Limb (tissue), 2 donors: ENCODE measurements at regions not wholly inside any gene's neighbourhood (a gene's known extent, or its start where the extent isn't known, plus 50 kb on each side); places are given as distances from the start of the nearest gene placed in this dataset.
"Not testable (repeated sequence)": the region's sequence is repeated elsewhere in the genome, so short reads cannot be mapped to it uniquely, and the experiment has no call there.

Experiments
- DNase-seq, 2 donors: peaks; one replicate each; pipeline ENCODE4 v3.0.0-alpha.2; 2016; ENCODE audit errors: extremely low spot score in 2 of 2

DNA sequence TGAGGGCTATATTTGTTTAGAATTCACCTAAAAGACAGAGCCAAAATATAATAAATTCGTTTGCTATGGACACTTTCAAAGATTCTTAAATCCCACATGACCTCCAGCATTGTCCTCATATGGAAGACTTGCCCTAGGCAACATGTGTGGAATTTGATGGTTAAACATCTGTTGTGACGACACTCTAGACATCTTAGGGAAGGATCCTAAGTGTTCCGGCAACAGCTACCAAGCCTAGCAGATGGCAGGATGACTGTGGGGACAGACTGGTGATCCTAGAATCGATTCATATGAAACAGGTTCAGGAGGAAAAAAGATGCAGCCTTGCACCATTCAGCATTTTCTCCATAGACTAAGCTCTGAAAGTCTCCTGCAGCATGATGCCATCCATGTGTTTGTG lies 77.6 kb upstream of the BACH2 start:
- DNase-seq: no peak

DNA sequence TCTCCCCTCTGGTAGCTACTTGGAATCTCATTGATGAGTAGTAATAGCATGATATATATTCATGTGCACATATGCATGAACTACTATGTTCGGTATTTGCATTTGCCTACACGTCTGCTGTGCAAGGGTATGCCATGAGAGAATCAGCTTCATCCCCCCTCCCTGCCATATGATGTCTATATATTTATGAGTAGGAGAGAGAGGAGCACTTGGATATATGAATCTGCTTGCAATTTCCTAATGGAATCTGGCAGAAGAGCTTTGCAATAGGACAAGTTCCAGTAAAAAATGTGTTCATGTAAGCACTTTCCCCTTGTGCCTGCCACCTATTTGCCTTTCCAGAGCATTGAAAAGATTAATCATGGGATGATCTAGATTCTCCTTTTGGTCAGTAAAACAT lies 76.2 kb upstream of the BACH2 start:
- no peak for DNase-seq

DNA sequence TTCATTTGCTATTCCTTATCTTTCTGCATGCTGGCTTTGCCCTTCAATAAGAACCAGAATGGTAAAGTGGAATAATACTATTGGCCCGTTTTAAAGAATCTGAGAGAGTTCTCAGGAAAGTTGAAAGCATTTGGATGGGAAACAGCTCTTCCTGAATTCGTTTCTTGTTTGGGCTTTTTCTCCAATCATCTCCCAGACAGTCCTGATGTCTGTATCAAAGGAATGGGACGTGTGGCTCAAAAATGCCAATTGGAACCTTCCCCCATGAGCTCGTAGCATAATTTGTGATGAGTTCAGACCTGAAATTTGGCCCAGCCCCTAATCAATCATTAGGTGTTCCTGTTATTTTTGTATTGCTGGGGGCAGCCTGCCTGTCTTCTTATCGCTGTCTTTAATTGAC lies 75.8 kb upstream of the BACH2 start:
- no peak for DNase-seq

DNA sequence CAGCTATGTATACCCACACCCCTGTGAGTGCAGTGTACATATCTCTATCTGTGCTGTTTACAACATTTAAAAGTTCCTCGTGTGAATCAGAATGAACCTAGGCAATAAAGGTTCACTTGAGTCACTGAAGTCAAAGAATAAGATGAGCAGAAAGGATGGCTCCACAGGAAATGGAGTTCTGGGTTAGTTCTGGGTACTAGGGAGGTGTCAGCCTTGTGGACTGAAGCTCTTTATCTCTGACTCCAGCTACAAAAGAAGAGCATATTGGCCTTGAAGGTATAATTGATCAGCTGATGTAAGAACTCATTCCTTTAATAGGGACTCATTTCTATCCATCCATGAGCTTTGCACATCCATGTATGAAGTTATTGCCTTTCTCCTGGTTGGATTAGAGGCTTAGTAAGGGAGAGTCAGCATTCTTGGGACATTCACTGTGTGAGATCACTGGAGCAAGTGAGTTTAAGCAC lies 73.9 kb upstream of the BACH2 start:
- no peak for DNase-seq

DNA sequence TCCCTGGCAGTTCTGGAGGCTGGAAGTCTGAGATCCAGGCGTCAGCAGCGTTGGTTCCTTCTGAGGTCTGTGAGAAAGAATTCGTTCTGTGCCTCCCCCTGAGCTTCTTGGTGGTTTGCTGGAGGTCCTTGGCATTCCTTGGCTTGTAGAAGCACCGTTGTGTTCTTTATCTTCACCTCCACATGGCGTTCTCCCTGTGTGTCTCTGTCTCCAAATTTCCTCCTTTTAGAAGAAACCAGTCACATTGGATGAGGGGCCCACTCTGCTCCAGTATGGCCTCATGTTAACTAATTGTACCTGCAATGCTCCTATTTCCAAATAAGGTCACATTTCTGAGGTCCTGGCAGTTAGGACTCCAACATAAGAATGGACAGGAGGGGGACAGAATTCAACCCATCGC lies 73.0 kb upstream of the BACH2 start:
- no peak for DNase-seq

DNA sequence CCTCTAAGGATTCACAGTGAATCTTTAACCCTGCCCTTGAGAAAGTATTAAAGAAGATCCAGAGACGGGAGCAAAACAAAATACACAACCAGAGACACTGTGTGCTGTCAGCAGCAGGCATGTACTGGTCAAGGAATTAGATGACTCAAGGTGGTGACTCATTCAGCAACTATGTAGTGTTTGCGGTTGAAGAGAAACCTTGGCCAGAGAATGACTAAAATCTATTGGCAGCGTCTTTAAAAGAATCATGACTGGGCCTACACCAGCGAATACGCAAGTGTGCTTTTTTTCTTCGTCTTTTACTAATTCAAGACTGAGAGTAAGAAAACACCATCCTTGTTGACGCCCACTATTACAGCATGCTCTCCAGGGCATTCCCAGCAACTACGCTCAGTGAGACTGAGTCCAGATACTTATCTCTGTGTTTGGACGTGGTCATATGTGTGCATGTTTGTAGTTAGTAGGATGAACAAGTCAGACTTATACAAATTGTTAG lies 72.4 kb upstream of the BACH2 start:
- DNase-seq: peak; percentile 51 to 91

DNA sequence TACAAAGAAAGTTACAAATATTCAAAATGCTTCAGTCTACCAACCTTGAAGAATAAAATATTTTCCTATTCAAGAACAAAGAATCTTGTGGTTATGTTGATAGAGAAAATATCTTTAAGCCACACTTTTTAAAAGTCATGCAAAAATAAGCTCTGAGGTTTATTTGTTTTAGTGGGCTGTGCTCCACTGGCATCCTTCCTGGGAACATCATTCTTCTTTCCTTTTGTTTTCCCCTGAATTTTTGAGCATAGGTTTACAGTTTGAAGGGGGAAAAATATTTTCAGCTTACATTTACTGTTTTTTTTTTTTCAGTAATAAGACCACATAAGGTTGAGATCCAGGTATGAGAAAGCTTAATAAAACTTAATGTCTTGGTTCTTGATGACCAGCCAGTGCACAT lies 72.0 kb upstream of the BACH2 start:
- DNase-seq: no peak

DNA sequence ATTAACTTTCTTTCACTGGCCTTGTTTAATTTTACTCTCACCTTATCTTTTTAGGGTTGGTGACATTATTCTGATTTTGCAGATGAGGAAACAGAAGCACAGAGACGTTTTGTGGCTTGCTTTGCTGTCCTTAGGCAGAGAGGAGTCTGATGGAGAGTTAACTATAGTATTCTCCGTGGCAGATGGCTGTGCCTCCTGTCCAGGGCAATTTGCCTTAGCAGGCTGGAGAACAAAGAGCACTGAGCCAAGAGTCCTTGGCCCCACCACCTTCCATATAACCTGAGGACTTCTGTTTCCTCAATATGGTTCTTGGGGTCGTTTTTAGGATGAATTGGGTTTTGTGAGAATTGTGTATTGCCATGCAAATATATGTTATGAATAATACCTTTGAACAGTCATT lies 71.4 kb upstream of the BACH2 start:
- DNase-seq: no peak

DNA sequence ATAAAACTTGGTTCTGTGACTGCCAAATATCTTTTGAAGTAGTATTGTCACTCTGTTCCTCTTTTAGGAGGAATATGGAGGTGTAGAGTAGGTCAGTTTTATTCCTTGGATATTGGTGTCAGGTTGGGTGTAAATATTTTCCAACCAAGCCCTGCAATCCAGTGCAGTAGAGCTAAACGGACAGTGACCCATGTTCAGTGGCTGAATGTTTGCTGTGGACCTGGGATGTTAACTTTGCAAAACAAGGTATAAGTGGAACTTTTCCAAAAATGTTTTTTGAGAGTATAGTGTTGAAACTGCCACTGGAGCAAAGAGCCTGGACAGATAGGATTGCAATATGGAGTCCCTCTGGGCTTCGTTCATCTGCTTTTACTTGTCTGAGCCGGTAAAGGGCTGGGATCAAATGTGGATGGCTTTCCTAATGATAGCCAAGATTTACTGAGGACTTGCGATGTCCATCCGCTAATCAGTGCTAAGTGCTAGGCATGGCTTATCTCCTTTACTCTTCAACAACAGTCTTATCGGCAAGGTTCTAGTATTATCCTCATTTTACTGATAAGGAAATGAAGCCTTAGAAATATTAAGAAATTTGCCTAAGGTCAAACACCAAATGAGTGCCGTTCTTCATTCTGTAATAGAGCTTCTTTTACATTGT lies 69.0 kb upstream of the BACH2 start:
- DNase-seq: no peak

DNA sequence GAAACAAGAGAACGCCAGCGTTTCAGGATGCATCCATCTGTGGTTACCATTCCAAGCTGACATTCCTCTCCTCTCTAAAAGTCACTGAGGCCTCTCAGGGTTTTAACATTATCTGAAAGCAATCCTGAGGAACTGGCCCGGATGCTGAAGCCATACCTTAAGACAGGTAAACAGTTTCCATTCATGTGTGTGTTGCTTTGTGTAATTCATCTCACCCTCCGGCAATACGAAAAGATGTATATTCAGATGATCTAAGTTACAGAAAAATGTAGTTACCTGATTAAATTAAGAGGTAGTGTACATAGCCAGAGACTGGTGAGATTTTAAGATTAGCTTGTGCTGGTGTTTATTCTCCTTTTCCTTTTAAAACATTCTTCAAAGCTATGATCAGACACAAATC lies 68.4 kb upstream of the BACH2 start:
- no peak for DNase-seq

DNA sequence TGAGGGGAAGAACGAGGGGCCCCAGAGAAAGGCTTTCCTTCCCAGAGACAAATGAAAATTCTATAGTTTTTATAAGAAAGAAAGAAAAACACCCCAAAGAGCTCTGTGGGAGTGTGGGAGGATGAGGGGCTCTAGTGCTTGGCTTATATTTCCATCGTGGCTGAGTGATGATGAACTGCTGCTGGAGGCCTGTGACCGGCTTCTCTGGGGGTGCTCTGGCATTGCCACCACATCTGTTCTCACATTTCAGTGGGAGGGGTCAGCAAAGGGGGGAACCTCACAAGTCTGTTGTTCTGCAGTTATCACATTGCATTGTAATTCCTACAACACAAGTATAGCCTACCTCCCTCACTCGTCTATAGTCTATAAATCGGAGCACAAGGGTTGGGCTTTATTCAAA lies 67.6 kb upstream of the BACH2 start:
- no peak for DNase-seq

DNA sequence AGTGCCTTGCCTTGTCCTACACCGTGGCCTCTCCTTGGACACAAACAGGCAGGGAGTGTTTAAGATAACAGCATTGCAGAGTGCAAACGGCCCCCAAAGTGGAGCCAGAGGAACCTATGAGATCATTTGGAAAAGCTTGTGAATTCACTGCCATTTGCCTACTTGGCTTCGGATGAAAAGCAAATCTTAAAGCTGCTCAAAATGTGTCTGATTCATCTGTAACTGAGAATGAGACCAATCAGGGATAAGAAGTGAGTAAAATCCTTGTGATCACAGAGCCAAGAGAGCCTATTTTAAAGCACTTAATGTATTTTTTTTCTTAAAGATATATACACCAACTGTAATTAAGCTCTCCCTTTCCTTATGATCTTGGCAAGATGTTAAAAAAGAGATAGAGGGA lies 65.7 kb upstream of the BACH2 start:
- peak in 1 of 2 donors; percentile 38 for DNase-seq

DNA sequence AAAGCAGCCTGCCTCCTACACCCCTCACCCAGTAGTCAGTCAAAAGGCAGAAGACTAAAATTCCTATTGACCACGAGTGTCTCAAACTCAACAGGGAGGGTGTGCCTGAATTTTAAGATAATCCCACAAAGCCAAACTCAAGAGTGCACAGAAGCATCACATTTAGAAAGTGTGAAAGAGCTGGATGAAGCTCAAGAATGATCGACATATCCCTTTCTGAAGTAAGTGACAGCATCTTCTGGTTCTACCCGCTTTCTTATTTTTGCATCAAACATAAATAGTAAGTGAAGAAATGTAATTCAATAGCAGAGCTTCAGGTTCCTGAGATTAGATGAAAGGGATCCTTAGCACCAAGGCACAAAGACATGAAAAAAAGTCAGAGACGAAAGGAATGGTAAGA lies 64.5 kb upstream of the BACH2 start:
- no peak for DNase-seq

DNA sequence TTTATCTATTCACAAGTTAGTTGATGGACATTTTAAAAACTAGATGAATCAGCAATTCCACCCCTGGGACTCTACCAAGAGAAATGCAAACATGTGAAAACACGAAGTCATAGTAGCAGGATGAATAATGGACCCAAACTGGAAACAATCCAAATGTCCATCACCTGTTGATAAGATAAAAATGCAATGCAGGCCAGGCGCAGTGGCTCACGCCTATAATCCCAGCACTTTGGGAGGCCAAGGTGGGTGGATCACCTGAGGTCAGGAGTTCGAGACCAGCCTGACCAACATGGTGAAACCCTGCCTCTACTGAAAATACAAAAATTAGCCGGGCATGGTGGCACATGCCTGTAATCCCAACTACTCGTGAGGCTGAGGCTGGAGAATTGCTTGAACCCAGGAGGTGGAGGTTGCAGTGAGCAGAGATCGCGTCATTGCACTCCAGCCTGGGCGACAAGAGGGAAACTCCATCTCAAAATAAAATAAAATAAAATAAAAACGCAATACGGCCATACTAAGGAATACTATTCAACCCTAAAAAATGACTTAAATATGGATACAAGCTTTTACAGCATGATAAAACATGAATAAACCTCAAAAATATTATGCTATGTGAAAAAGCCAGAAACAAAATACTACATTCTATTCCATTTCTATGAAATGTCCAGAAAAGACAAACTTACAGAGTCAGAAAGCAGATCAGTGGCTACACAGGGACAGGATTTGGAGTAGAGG lies 61.6 kb upstream of the BACH2 start:
- not testable (repeated sequence) for DNase-seq

DNA sequence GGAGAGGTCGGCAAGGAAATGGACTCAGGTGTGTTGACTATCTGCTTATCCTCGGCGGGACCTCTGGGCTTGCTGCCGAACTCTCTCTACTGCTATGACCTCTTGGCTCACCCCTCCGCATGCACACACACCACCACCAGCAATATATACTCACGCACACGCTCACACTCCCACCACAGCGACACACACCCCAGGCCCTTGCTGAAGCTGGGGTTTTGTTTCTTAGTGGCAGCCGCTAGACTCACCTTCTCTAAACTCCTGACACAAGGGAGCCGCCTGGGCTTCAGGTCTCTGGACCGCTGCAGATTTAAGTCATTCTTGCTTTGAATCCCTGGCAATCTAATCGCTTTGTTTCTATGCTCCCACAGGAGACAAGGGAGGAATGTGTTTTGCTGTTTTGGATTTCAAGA lies 59.4 kb upstream of the BACH2 start:
- no peak for DNase-seq

DNA sequence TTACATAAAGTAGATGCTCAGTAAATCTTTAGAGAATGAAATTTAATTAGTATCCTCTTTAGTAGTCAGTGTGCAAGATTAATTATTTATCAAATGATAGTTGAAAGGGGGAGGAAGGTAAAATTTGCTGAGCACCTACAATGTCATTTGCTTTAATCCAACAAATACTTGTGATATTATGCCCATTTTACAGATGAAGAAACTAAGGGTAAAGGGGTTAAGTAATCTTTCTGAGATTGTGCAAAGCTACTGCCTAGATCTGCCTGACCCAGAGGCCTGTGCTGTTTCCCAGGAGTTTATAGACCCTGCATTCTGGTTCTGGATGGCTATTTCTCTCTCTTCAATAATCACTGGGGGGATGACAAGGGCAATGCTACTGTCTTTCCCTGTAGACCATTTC lies 58.3 kb upstream of the BACH2 start:
- no peak for DNase-seq

DNA sequence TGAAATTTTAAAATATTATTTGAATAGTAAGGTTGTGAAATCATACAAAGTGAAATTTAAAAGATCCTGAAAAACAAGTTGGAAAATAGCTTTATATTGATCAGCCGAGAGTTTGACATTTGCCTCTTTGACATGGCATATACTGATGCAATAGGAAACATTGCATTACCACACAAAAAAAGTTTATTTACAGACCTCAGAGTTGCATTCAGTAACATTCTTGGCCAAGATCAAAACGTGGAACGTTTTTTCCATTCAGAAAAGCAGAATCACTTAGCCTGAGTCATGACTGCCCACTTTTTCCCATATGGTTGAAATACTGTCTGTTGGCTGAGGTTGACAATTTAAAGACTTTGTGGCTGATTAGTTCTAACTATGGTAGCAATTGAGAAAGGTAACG lies 55.1 kb upstream of the BACH2 start:
- no peak for DNase-seq

DNA sequence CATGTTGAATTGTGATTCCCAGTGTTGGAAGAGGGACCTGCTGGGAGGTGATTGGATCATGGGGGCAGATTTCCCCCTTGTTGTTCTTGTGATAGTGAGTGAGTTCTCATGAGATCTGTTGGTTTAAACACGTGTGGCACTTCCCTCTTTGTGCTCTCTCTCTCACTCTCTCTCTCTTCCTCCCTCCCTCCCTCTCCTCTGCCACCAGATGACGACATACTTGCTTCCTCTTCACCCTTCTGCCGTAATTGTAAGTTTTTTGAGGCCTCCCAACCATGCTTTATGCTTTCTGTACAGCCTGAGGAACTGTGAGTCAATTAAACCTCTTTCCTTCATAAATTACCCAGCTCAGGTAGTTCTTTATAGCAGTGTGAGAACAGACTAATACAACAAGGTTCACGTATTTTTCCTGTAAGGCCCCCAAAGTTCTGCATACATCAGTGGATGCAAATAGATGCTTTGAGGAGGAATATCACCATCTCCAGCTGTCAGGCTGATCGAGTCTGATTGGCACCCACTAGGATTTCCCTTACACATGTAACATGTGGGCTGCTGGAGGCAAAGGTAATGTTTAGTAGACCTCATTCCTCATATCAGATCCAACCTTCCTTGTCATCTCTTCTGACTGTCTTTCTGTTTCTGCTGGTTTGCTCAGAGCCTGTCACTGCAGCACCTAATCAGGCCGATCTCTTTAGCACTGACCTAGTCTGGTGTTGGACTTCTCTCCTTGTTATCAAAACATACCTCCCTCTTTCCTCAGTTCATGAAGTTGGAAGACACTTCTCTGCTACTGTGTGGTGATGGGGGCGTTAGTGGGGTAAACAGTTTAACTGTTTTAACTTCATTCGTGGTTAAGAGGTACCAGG lies 54.3 kb upstream of the BACH2 start:
- no peak for DNase-seq

DNA sequence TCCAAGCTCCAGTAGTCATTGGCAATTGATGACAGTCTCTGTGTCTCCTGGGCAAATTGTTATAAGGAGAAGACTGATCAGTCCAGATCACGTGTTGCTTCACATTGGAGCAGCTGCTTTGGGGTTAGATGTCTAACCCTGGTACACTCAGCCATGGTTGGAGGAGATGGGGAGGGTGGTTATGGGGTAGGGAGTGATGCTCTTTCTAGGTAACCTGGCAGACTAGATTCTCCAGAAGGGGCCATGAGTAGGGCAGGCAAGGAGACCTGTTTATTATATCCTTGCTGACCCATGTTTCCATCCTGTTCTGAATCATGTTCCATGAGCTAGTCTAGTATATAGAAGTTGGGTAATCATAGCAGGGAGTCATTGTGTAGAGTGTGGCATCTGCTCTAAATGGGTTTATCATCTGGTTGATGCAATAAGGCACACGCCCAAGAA lies 50.8 kb upstream of the BACH2 start:
- no peak for DNase-seq

DNA sequence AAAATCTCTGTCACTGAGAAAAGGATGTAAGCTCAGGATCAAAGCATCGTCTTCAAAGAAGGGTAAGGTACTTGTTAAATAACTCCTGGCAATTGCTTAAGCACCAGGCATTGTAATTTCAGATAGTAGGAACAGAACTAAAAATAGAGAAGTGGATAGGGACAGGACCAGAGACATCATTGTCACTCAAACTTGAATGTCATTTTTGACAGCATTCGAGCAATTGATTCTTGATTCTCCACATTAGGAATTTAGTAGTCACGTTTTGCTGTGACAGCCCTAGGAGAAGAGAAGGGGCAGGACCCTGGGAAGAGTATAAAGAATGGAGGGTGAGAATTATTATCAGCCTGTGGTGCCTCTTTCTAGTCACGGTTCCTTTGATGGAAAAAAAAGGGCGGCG lies 50.1 kb upstream of the BACH2 start:
- no peak for DNase-seq
